HCT116 (cell line): ENCODE measurements at regions not wholly inside any gene's neighbourhood (a gene's known extent, or its start where the extent isn't known, plus 50 kb on each side); places are given as distances from the start of the nearest gene placed in this dataset.

Source experiments
- ATAC-seq: fragments of 200-7000 bp; cut with Tn5 transposase; 2 replicates; pipeline ENCODE4 v1.9.1; 2020; ENCODE audit warnings: mild to moderate bottlenecking, moderate library complexity
- BruUV-seq: library from RNA; stranded (reverse); fragments of 400-500 nt; replicated peaks from 2 replicates; lab custom pipeline; 2021; lab: Mats Ljungman, UMichigan
- CTCF ChIA-PET: fragments of 300-600 bp; sonication (Branson Sonifier 250); formaldehyde crosslinking; loops from one replicate; lab custom pipeline; 2021; ENCODE audit warnings: antibody characterized with exemption; lab: Charles Lee
- POLR2A ChIA-PET: fragments of 300-600, 350-600 bp; sonication (Branson Sonifier 250); formaldehyde crosslinking; loops from one replicate; lab custom pipeline; 2021; ENCODE audit warnings: antibody characterized with exemption; lab: Charles Lee
- RAD21 ChIA-PET, 2 experiments: fragments of 300-600 bp; sonication (Branson Sonifier 250); formaldehyde crosslinking; loops; one replicate each; lab custom pipeline; 2023; ENCODE audit warnings: low total read pairs in 2 of 2; ENCODE audit not compliant: uncharacterized antibody in 2 of 2, unreplicated experiment in 2 of 2, low non-redundant PET in 1 of 2; lab: Charles Lee
- DNase-seq: peaks from one replicate; pipeline ENCODE4 v3.0.0-alpha.2; 2010; ENCODE audit warnings: low read depth, low spot score
- H2AFZ ChIP-seq: fragments of 200-600 bp; shearing (Covaris generic), sonication (generic); 2 replicates; pipeline ENCODE4 v1.6.1; 2017; ENCODE audit warnings: low read depth, mixed run types, mixed read lengths, antibody characterized with exemption, low read length; ENCODE audit not compliant: poor library complexity, severe bottlenecking
- H3K27ac ChIP-seq: 2 replicates; pipeline ENCODE4 v1.5.1; 2012; ENCODE audit warnings: low read depth, low read length
- H3K27me3 ChIP-seq: fragments of 200-600 bp; sonication (generic); 2 replicates; pipeline ENCODE4 v1.6.1; 2016; ENCODE audit warnings: mixed run types, low read length, mixed read lengths; ENCODE audit not compliant: insufficient read depth
- H3K36me3 ChIP-seq, 2 experiments: fragments of 200-500 bp in 1 of 2; fragments of 200-600 bp in 1 of 2; sonication (Bioruptor generic) in 1 of 2; sonication (generic) in 1 of 2; 2 replicates each; pipeline versions ENCODE4 v1.5.1 to v1.6.1; 2014 to 2016; ENCODE audit warnings: low read length in 2 of 2, inconsistent platforms in 1 of 2, mixed read lengths in 1 of 2, mixed run types in 1 of 2; ENCODE audit not compliant: insufficient read depth in 2 of 2, control insufficient read depth in 1 of 2
- H3K4me1 ChIP-seq, 2 experiments: fragments of 200-600 bp in 1 of 2; sonication (generic) in 1 of 2; 2 replicates each; pipeline versions ENCODE4 v1.5.1 to v1.6.1; 2012 to 2017; ENCODE audit warnings: low read length in 2 of 2, inconsistent platforms in 1 of 2, mild to moderate bottlenecking in 1 of 2, mixed read lengths in 1 of 2, mixed run types in 1 of 2, moderate library complexity in 1 of 2; ENCODE audit not compliant: insufficient read depth in 2 of 2, control insufficient read depth in 1 of 2
- H3K4me2 ChIP-seq: fragments of 200-600 bp; sonication (generic); 2 replicates; pipeline ENCODE4 v1.6.1; 2017; ENCODE audit warnings: mixed run types, low read length, mixed read lengths
- H3K4me3 ChIP-seq, 2 experiments: fragments of 200-600 bp in 1 of 2; sonication (generic) in 1 of 2; replicated peaks in 1 of 2; 2 replicates each; pipeline ENCODE4 v1.5.1; 2011 to 2016; ENCODE audit warnings: low read length in 2 of 2, control low read depth in 1 of 2, low read depth in 1 of 2, mild to moderate bottlenecking in 1 of 2, mixed read lengths in 1 of 2, mixed run types in 1 of 2
- H3K79me2 ChIP-seq: fragments of 200-600 bp; sonication (generic); 2 replicates; pipeline ENCODE4 v1.6.1; 2017; ENCODE audit warnings: mild to moderate bottlenecking, mixed run types, low read length, moderate library complexity, mixed read lengths; ENCODE audit not compliant: insufficient read depth
- H3K9ac ChIP-seq: fragments of 200-600 bp; sonication (generic); 2 replicates; pipeline ENCODE4 v1.6.1; 2016; ENCODE audit warnings: low read length, mixed read lengths
- H3K9me2 ChIP-seq: fragments of 200-600 bp; sonication (generic), shearing (Covaris generic); 2 replicates; pipeline ENCODE4 v1.6.1; 2017; ENCODE audit warnings: mixed run types, mild to moderate bottlenecking, moderate library complexity; ENCODE audit not compliant: insufficient read depth
- H3K9me3 ChIP-seq, 2 experiments: fragments of 200-500 bp in 1 of 2; fragments of 200-600 bp in 1 of 2; sonication (Bioruptor generic) in 1 of 2; sonication (generic) in 1 of 2; 2 replicates each; pipeline ENCODE4 v1.6.1; 2014 to 2017; ENCODE audit warnings: low read length in 2 of 2, mixed read lengths in 2 of 2, inconsistent platforms in 1 of 2, low read depth in 1 of 2, mild to moderate bottlenecking in 1 of 2, mixed run types in 1 of 2, moderate library complexity in 1 of 2; ENCODE audit not compliant: control insufficient read depth in 1 of 2, insufficient read depth in 1 of 2
- H4K20me1 ChIP-seq: fragments of 200-600 bp; sonication (generic), shearing (Covaris generic); 2 replicates; pipeline ENCODE4 v1.6.1; 2017; ENCODE audit warnings: mixed run types, mild to moderate bottlenecking, moderate library complexity; ENCODE audit not compliant: insufficient read depth
- ATF3 ChIP-seq: IDR thresholded peaks from 2 replicates; pipeline ENCODE4 v1.6.1; 2012
- CTCF ChIP-seq, 3 experiments: fragments of 200-600 bp in 1 of 3; sonication (generic) in 1 of 3; IDR thresholded peaks in 2 of 3; conservative IDR thresholded peaks in 1 of 3; 2 replicates each; pipeline ENCODE4 v1.5.1; 2012 to 2017; ENCODE audit warnings: low read depth in 2 of 3, low read length in 2 of 3, antibody characterized with exemption in 1 of 3, borderline replicate concordance in 1 of 3, control low read depth in 1 of 3, mild to moderate bottlenecking in 1 of 3, mixed read lengths in 1 of 3, mixed run types in 1 of 3, moderate library complexity in 1 of 3; ENCODE audit not compliant: insufficient read depth in 1 of 3
- ELF1 ChIP-seq: IDR thresholded peaks from 2 replicates; pipeline ENCODE4 v1.6.1; 2012; ENCODE audit warnings: low read depth, borderline replicate concordance
- JUND ChIP-seq: IDR thresholded peaks from 2 replicates; pipeline ENCODE4 v1.6.1; 2012
- SRF ChIP-seq: IDR thresholded peaks from 2 replicates; pipeline ENCODE4 v1.6.1; 2012; ENCODE audit warnings: low read depth
- YY1 ChIP-seq: IDR thresholded peaks from 2 replicates; pipeline ENCODE4 v1.6.1; 2011; ENCODE audit warnings: low read length, low read depth, moderate library complexity, mild to moderate bottlenecking; ENCODE audit not compliant: insufficient replicate concordance; ENCODE audit errors: extremely low read depth
- ZBTB33 ChIP-seq: IDR thresholded peaks from 2 replicates; pipeline ENCODE4 v1.6.1; 2011; ENCODE audit warnings: mild to moderate bottlenecking, low read length, moderate library complexity; ENCODE audit not compliant: insufficient replicate concordance; ENCODE audit errors: extremely low read depth
- ZFX ChIP-seq: fragments of 450-650 bp; IDR thresholded peaks from 2 replicates; pipeline ENCODE4 v1.6.1; 2017
- ZNF274 ChIP-seq: fragments of 200-500 bp; sonication (Bioruptor generic); IDR thresholded peaks from 2 replicates; pipeline ENCODE4 v1.6.1; 2014; ENCODE audit warnings: mild to moderate bottlenecking, low read depth, low read length, inconsistent platforms
- intact Hi-C: fragments of 100-400 bp; cut with micrococcal nuclease; formaldehyde crosslinking; loops from 2 replicates; pipeline ENCODE4 v1.10.0; 2022

GRCh38 chr6:11930240-11930639, 81.9 kb upstream of the HIVEP1 start:
- RAD21 ChIA-PET, result no interaction called here
- no peaks in the 10 kb centered on the region for H3K4me1 ChIP-seq
- H3K9me3 ChIP-seq, result no peaks in the 10 kb centered on the region
- DNase-seq, result no peak
- BruUV-seq, result no TSS peak
- H3K9ac ChIP-seq, result no peak overlapping the region
- no peak overlapping the region for H3K4me3 ChIP-seq
- H3K4me2 ChIP-seq, result no peak overlapping the region
- intact Hi-C loops, result no loop called here
- H3K79me2 ChIP-seq, result no peaks in the 10 kb centered on the region
- H3K27ac ChIP-seq, result no peak overlapping the region
- CTCF ChIA-PET, result no interaction called here
- H3K9me2 ChIP-seq, result no peaks in the 10 kb centered on the region
- ATAC-seq, result no peak
- H2AFZ ChIP-seq, result no peak overlapping the region
- H3K27me3 ChIP-seq, result no peaks in the 10 kb centered on the region
- POLR2A ChIA-PET, result no interaction called here
- TF ChIP-seq ATF3 (no peak), ZNF274 (no peak), SRF (no peak), ZFX (no peak), YY1 (no peak), JUND (no peak), ELF1 (no peak), ZBTB33 (no peak), CTCF (IDR thresholded peaks at IDR 0.05 in 2 of 3, conservative IDR thresholded peaks at IDR 0.05 in 1 of 3; ENCODE audit: borderline replicate concordance in 1 of 3, insufficient read depth in 1 of 3, low read depth in 2 of 3, low read length in 2 of 3) (no peak)
- H3K36me3 ChIP-seq, result no peaks in the 10 kb centered on the region
- no peaks in the 10 kb centered on the region for H4K20me1 ChIP-seq
